GM12873 (cell line): ENCODE measurements at regions not wholly inside any gene's neighbourhood (a gene's known extent, or its start where the extent isn't known, plus 50 kb on each side); places are given as distances from the start of the nearest gene placed in this dataset.

Source experiments
- TF ChIP-seq, protein P1 (sequence below): IDR thresholded peaks from 2 replicates; pipeline ENCODE4 v1.5.1; 2012; ENCODE audit warnings: low read depth, mild to moderate bottlenecking, moderate library complexity, low read length, control low read depth; ENCODE audit not compliant: insufficient read depth; ENCODE audit errors: missing control alignments

DNA sequence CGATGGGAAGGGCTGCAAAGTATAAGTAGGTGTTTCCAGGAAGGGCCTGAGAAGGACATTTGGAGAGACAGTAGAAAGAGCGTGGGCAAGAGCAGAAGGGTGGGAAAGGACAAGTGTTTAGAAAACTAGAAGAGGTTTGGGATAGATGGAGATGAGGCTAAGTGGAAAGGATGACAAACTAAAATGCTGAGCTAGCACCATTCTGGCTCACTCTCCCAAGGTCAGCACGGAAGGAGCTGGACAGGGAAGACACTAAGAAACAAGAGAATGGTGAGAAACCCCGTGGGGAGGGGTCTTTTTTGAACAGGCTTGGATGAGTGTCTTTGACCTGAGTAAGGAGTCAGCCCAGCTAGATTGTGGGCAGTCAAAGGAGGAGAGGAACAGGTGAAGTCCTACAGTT lies 286.0 kb downstream of the CDK5RAP2 start:
- TF ChIP-seq, protein P1, sequence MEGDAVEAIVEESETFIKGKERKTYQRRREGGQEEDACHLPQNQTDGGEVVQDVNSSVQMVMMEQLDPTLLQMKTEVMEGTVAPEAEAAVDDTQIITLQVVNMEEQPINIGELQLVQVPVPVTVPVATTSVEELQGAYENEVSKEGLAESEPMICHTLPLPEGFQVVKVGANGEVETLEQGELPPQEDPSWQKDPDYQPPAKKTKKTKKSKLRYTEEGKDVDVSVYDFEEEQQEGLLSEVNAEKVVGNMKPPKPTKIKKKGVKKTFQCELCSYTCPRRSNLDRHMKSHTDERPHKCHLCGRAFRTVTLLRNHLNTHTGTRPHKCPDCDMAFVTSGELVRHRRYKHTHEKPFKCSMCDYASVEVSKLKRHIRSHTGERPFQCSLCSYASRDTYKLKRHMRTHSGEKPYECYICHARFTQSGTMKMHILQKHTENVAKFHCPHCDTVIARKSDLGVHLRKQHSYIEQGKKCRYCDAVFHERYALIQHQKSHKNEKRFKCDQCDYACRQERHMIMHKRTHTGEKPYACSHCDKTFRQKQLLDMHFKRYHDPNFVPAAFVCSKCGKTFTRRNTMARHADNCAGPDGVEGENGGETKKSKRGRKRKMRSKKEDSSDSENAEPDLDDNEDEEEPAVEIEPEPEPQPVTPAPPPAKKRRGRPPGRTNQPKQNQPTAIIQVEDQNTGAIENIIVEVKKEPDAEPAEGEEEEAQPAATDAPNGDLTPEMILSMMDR, result no peak

DNA sequence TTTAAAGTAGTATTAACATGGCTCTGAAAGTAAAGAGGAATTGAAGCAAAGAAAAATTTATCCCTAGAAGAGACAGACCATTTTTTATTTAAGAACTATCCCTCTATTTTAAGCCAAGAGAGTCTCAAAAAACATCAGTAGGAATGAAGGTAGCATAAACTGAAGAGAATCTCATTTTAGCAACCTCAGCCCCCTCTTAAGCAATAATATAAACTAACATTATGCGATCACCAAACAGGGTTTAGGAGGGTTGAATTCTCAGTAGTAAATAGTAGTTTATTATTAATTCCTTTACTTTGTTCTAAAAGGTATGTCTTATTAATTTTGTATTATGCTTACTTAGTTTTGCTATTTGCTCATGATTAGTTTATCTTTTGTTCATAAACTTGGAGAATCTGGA lies 287.4 kb downstream of the CDK5RAP2 start:
- TF ChIP-seq, protein P1, result no peak

DNA sequence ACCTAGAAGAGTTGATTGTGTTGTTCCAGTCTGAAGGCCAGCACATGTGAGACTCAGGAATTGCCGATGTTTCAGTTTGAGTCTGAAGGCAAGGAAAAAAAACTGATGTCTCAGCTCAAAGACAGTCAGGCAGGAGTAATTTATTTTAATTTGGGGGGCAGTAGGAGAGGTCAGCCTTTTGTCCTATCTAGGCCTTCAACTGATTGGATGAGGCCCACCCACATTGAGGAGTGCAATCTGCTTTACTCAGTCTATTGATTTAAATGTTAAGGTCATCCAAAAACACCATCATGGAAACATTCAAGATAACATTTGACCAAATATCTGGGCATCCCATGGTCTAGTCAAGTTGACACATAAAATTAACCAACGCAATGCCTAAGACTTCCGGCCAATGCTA lies 288.9 kb downstream of the CDK5RAP2 start:
- TF ChIP-seq, protein P1, result no peak

DNA sequence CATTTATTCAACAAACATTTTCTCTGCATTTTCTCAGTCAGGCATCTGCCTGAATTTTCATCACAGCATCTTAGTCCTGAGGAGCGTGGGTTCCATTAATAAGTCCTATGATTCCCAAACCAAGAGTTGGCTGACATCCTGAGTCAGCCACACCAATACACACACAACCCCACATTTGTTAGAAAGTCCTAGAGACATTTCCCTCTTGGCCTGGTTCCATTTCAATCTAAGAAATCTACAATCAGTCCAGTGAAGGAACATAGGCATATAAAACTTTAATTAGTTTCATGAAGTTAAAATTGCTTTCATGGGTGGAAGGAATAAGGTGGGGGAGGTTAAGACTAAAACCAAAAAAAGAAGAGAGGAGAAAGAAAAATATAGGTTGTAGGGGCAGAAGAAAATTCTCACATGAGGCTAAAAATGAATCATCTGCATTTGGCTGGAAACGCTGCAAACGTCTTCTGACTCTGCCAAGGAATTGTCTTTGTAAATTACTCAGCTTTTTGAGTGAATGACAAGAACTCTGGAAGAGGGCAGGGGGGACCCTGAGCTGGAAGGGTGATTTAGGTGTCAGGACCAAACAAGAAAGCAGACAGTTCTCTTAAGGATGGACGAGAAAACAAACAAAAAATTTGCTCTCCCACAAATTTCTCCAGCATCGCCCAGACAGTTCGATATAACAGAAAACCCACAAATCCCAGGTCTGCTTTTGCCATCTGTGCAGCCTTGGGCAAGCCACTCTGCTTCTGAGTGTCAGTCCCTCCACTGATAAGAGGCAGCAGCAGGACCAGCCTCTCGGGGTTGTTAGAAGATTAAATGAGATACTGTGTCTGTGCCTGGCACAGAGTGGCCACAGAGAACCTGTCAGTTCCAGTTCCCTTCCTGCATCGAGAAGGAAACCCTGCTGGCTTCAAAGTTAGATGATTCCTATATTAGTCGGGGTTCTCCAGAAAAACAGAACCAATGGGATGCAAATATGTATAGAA lies 289.7 kb downstream of the CDK5RAP2 start:
- TF ChIP-seq, protein P1, result no peak

DNA sequence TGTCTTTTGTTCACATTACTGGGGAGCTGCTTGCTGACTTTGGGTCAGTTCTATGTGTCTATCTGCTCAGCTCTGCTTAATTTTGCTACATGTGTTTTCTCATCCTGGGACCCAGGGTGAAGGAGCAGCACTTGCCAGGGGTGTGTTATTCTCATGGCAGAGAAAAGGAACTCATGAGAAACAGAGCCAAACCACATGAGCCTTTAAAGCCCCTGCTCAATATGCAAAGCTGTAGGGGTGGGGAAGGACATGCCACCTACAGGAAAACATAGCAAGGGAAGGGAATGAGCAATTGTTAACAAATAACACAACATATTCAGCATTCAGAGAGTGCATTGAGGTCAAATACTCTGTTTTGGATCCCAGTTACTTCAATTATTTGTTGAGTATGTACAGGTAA lies 290.9 kb downstream of the CDK5RAP2 start:
- TF ChIP-seq, protein P1, result no peak

DNA sequence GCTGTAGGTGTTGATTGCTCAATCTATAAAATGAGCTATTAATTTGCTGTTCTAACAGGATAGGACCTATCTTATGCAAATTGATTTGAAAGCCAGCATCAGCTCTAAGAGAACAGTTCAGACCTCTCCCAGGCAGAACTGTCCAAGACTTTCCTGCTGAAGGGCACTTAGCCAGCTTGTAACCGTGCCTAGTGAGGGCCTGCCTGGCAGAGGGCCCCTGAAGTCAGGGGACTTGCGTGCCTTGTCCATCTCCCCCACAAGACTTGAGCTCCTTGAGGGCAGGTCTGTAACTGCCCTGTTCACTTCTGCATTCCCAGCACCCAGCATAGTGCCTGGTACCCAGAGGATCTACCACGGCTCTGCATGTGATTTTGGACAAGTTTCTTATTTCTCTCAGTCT lies 293.4 kb downstream of the CDK5RAP2 start:
- TF ChIP-seq, protein P1, result no peak

DNA sequence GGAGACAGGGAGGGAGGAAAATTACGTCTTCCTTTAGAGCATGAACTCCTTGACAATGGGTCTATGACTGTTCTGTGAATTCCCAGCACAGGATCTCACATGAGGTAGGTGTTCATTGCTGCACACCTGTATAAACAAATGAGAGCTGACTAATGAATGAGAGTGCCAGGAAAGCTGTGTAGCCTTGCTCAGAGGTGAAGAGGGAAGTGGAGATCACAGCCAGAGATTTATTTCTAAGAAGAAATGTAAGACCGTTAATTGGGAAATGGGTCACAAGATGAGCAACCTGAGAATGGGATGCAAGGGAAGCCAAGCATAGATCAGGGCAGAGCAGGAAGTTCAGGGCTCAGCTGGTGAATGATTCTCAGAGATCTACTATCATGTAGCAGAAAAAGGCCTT lies 295.1 kb downstream of the CDK5RAP2 start:
- TF ChIP-seq, protein P1, result no peak
